ENCODE measurements at regions not wholly inside any gene's neighbourhood (a gene's known extent, or its start where the extent isn't known, plus 50 kb on each side); places are given as distances from the start of the nearest gene placed in this dataset.

DNA sequence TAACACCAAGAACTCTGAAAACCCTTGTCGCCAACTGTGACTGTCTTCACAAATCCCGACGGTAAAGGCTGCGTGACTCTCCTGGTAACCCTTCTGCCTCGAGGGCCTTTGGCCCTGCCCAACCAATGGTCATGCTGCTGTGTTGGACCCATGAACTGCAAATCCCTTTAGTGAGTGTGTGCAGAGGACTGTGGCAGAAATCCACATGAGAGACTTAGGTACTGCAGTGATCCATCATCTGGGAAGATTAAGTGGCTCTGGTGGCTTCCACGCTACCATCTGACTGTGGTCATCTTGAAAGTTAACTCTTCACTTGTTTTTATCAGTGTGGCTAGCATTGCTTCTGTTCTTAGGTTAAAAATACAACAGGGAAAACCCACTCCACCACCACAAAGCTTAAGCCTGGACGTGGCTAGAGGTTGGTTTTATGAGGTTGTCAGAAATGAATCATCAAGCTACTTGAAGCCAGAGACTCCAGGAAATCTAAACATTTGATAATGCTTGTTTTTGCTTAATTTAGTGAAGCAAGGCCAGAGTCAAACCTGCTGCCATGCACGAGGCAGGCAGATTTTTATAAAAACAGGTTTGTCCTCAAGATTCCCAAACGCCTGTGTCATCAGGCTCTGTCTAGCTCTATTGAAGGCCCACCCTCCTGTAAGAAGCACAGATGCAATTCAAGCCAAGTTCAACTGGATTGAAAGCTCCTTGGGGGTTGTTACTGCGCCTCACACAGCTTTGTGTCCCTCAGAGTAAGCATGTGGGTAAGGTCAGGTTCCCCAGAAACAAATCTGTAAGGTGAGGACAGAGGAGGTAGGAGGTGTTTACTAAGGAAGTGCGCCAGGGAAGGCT, 52.7 kb upstream of the ERCC6L2 start:
- DNase-seq = no peak

- DNase-seq = no peak
These were observed 53.5 kb upstream of the ERCC6L2 start for GRCh38 chr9:95822015-95822414.

DNA sequence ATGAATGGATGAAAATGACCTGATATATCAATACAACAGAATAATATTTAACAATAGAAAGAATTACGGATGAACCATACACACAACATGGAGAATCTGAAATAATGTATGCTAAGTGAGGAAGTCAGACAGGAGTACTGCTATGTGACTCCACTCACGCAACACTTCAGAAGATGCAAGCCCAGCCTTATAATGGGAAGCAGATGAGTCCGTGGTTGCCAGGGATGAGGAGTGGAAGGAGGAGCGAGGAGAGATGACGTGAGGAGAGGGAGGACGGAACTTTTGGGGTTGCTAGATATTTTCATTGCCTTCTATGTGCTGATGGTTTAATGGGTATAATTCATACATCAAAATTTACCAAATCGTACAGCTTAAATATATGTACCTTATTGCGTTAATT, 55.4 kb upstream of the ERCC6L2 start:
- no peak for DNase-seq

- DNase-seq = no peak
These were observed 55.9 kb upstream of the ERCC6L2 start for GRCh38 chr9:95819636-95820035.

GRCh38 chr9:95817205-95817604, 58.3 kb upstream of the ERCC6L2 start:
- DNase-seq = no peak

- DNase-seq = no peak
These were observed 58.8 kb upstream of the ERCC6L2 start for GRCh38 chr9:95816716-95817115.

DNA sequence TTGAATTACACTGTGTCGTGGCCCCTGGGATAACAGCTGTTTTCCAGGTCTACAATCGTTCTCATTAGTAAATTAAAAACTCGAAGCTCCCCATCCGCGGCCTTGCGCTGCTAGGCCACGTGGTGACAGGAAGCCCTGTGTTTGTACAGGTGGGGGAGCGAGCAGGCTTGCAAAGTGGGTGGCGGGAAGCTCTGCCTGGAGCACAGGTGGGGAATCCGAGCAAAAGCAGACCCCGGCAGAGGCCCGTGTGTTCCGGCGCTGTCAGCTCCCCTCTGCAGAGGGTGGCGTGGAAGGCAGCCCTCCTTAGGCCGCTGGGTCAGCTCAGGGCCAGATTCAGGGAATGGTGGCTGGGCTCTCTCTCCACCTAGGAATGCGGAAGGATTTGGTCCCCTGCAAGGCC, 59.5 kb upstream of the ERCC6L2 start:
- no peak for DNase-seq

- DNase-seq = no peak
These were observed 60.4 kb upstream of the ERCC6L2 start for GRCh38 chr9:95815133-95815532.

GRCh38 chr9:95813923-95814322, 61.6 kb upstream of the ERCC6L2 start:
- DNase-seq = no peak

DNA sequence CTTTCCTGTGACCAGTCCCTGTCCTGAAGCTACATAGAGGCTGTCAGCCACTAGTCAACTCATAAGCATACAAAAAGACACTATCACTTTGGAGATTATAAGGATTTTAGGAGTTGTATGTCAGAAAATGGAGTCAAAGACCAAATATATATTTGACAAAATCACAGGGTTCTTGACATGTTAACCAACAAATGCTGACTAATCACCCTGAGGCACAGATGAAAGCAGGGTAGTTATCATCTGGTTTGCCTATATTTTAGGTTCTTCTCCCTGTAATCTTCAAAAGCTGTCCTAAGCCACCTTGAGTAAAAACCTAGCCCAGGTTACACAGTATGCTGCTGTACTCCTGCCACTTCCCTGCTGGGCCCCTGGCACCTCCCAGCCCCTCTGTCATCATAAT, 64.7 kb upstream of the ERCC6L2 start:
- DNase-seq = no peak

- no peak for DNase-seq
These were observed 65.4 kb upstream of the ERCC6L2 start for GRCh38 chr9:95810133-95810532.

GRCh38 chr9:95809686-95810085, 65.8 kb upstream of the ERCC6L2 start:
- no peak for DNase-seq

- no peak for DNase-seq
These were observed 67.5 kb upstream of the ERCC6L2 start for GRCh38 chr9:95808011-95808410.

DNA sequence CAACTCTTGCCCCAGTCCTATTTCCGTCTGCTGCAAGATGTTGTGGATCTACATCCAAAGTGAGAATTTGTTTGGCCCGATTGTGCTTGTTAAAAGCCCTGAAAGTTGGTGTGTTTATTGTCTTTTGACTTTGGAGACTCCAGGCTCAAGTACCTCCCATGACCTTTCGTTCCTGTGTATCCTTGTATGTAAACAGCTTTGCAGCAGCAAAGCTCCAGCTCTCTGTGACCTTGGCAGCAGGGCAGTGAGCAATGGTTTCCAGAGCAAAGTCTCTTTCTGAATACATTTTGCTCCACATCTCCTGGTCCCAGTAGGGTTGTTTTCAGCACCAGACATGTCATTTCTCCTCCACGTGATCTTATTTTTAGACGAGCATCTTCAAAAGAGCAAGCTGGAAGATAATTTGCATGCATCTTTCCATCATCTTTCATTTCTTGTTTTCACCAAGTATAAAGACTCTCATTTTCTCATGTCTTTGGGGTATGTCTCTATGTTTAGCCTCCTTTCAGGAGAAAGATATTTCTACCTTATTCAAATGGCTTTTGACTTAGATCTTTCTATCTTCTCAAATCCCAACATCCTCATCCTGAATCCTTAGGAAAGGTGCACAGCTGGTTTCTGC, 68.1 kb upstream of the ERCC6L2 start:
- DNase-seq = no peak

DNA sequence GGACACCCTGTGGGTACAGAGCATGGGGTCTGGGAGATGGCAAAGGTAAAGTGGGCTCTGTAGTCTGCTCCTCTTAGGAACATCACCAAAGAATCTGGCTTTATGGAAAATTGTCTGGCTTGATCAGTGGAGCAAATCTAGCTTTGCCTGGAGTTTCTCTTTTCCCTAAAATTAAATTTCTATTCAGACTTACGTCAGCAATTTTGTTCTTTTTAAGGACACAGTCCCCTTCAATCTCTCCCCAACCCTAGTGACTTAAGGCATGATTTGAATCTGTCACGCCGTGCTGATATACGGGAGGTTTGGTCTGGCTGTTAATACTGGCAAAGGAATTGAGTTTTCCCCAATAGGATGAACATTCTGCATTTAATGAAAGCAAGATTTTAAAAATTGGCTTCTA, 72.3 kb upstream of the ERCC6L2 start:
- no peak for DNase-seq

DNA sequence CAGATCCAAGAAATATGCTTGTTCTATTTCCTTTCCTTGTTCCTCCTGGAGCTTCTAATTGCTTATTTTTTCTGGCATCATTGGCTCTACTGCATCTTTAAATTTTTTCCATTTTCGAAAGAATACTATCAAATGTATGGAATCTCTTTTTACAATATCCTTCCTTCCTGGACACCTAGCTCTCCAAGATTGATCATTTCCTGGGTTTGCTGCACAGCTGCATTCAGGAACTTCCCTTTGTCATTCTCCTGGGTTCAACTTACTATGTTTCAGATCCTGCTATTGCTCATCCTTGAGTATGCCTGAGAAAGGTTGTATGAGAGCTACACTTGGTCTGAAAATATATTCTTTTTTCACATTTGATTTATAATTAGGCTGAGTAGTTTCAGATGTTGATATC, 73.7 kb upstream of the ERCC6L2 start:
- no peak for DNase-seq

GRCh38 chr9:95796029-95796428, 79.5 kb upstream of the ERCC6L2 start:
- DNase-seq = peak; percentile 78

GRCh38 chr9:95793924-95794828, 81.3 kb upstream of the ERCC6L2 start:
- DNase-seq = no peak

GRCh38 chr9:95791695-95792094, 83.8 kb upstream of the ERCC6L2 start:
- no peak for DNase-seq

DNA sequence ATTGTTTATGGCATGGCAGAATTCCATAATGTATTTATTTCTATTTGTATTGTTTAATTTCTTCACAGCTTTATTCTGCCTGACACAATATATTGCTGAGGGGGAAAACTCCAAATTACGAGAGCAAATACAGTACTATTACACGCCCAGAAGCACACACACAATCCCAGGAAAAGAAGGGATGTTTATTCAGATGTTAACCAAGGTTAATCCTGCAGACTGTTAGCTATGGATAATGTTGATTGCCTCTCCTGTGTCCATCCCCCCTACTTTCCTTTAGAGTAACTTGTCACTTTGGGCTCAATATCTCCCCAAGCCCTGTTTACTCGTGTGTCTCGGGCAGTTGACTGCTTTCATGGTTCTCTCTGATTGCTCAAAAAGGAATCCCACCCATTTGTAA, 84.2 kb upstream of the ERCC6L2 start:
- no peak for DNase-seq

DNA sequence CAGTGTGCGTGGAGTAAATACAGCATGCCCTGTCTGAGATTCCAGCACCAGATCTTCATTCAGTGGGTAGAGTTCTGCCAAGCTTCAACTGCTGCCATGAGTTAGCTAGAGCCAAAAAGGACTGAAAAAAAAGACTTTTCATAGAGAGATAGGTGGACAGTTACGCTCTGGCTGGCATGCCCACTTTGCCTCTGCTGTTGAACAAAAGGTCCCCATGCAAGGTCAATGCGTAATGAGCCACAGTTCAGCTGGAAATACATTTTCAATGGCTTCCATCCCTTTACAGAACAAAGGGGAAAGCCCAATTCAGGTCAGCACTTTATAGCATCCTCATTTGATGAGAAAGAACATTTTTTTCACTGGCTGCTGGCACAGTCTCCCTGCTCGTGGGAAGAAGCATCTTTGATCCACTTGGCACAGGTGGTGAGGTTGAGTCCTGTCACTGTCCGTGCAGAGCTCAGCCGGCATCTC, 86.9 kb upstream of the ERCC6L2 start:
- DNase-seq = no peak

GRCh38 chr9:95788021-95788420, 87.5 kb upstream of the ERCC6L2 start:
- no peak for DNase-seq

DNA sequence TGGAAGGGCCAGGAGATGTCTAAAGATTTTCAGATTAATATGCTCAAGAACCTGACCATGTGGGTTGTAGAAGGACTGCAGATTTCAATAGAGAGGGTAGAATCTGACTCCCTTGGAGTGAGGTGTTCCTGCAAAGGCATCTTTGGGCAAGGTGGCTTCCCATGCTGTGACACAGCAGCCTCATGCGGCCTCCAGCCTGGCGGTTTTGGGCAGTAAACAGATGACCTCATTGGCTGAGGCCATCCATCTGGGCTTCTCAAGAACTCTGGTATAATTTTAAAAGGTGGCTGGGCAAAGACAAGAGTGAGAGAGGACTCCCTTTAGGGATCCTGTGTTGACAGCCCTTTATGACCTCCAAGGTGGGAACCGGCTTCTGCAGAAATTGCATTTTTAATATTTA, 90.3 kb upstream of the ERCC6L2 start:
- DNase-seq = no peak

DNA sequence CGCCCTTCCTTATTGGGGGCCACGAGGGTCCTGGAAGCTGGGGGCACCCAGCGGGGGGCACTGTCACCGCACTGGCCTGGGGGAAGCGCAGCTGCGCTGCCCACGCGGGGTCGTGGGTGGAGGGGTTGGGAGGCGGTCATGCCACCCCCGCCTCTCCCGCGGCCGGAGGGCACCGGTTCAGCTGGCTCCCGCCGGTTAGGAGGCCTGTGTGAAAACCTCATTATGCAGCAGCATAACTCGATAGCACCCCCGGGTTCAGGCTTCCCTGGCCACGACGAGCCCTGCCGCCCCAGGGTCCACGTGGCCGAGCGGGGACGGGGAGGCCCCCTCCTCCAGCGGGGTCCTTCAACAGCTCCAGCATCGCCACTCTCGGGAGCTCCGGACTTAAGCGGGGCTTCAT, 91.2 kb upstream of the ERCC6L2 start:
- DNase-seq = no peak

Measured in NCI-H1417 treated with DMSO at 0.1 percent for 48 hours (cell line).